Right ventricle myocardium superior (tissue), 1 donor: ENCODE measurements at regions not wholly inside any gene's neighbourhood (a gene's known extent, or its start where the extent isn't known, plus 50 kb on each side); places are given as distances from the start of the nearest gene placed in this dataset.

ENCODE experiments used
- ATAC-seq: fragments of 200-7000 bp; cut with Tn5 transposase; one replicate; pipeline ENCODE4 v1.9.1; 2020; ENCODE audit warnings: mild to moderate bottlenecking; ENCODE audit not compliant: poor library complexity
- DNase-seq: peaks from one replicate; pipeline ENCODE4 v3.0.0-alpha.2; 2020
- intact Hi-C: fragments of 100-400 bp; cut with DNase I; formaldehyde crosslinking; loops from one replicate; pipeline ENCODE4 v1.11.2; 2022
- donor health status: DM: no; HTN: yes; CAD: no; lungs with severe emphysema.

- ATAC-seq, result no peak
- intact Hi-C loops, result no loop called here
These were observed 309.8 kb upstream of the N4BP1 start for GRCh38 chr16:48919791-48920190.

GRCh38 chr16:48918520-48919258, 308.7 kb upstream of the N4BP1 start:
- DNase-seq (no peak), ATAC-seq (no peak)
- intact Hi-C loops, result no loop called here

More at GRCh38 chr16:48919791-48920190, 309.8 kb upstream of the N4BP1 start:
- DNase-seq, result no peak

- DNase-seq (no peak), ATAC-seq (no peak)
- intact Hi-C loops, result no loop called here
These were observed 306.6 kb upstream of the N4BP1 start for GRCh38 chr16:48916566-48916965.

GRCh38 chr16:48914070-48914469, 304.1 kb upstream of the N4BP1 start:
- intact Hi-C loops, result no loop called here
- DNase-seq (no peak), ATAC-seq (no peak)

- no peak for DNase-seq
- intact Hi-C loops, result no loop called here
- no peak for ATAC-seq
These were observed 303.4 kb upstream of the N4BP1 start for GRCh38 chr16:48913384-48913783.

- intact Hi-C loops, result no loop called here
- no peak for DNase-seq
- no peak for ATAC-seq
These were observed 302.4 kb upstream of the N4BP1 start for GRCh38 chr16:48912360-48912759.

- ATAC-seq (no peak), DNase-seq (no peak)
- intact Hi-C loops, result no loop called here
These were observed 301.7 kb upstream of the N4BP1 start for GRCh38 chr16:48911700-48912099.

- intact Hi-C loops, result no loop called here
- no peak for DNase-seq
- ATAC-seq, result no peak
These were observed 300.2 kb upstream of the N4BP1 start for GRCh38 chr16:48910214-48910613.

GRCh38 chr16:48909231-48909630, 299.3 kb upstream of the N4BP1 start:
- DNase-seq (no peak), ATAC-seq (no peak)
- intact Hi-C loops, result no loop called here

- ATAC-seq (no peak), DNase-seq (no peak)
- intact Hi-C loops, result no loop called here
These were observed 298.1 kb upstream of the N4BP1 start for GRCh38 chr16:48907906-48908634.

GRCh38 chr16:48905632-48906505, 295.9 kb upstream of the N4BP1 start:
- DNase-seq (no peak), ATAC-seq (no peak)
- intact Hi-C loops, result no loop called here

- no peak for ATAC-seq
- intact Hi-C loops, result no loop called here
- DNase-seq, result no peak
These were observed 294.4 kb upstream of the N4BP1 start for GRCh38 chr16:48904333-48904732.

GRCh38 chr16:48903039-48903438, 293.1 kb upstream of the N4BP1 start:
- no peak for DNase-seq
- ATAC-seq, result no peak
- intact Hi-C loops, result no loop called here

GRCh38 chr16:48901712-48902374, 291.9 kb upstream of the N4BP1 start:
- ATAC-seq, result no peak
- DNase-seq, result no peak
- intact Hi-C loops, result no loop called here

GRCh38 chr16:48899500-48899899, 289.5 kb upstream of the N4BP1 start:
- intact Hi-C loops, result no loop called here
- no peak for DNase-seq
- no peak for ATAC-seq

GRCh38 chr16:48897698-48898205, 287.8 kb upstream of the N4BP1 start:
- DNase-seq, result no peak
- ATAC-seq, result no peak

GRCh38 chr16:48895142-48895541, 285.2 kb upstream of the N4BP1 start:
- DNase-seq, result no peak
- intact Hi-C loops, result no loop called here
- no peak for ATAC-seq

More at GRCh38 chr16:48897698-48898205, 287.8 kb upstream of the N4BP1 start:
- intact Hi-C loops, result no loop called here

GRCh38 chr16:48892893-48893292, 282.9 kb upstream of the N4BP1 start:
- no peak for DNase-seq
- ATAC-seq, result no peak
- intact Hi-C loops, result no loop called here
